ENCODE measurements at regions not wholly inside any gene's neighbourhood (a gene's known extent, or its start where the extent isn't known, plus 50 kb on each side); places are given as distances from the start of the nearest gene placed in this dataset.

DNA sequence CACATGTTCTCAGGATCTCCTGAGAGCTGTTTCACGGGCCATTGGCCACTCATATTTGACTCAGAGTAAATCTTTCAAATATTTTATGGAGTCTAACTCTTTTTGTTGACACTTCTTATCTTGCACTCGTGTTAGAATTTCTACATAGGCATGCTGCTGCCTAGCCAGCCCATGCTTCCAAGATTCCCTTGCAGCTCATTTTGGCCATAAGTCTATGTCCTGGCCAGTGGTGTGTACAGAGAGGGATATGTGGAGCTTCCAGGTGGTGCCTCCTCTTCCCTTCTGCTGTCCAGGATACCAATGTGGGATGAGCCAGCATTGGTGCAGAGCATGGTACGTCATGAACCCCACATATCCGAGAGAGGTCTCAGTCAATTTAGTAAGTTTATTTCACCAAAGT lies 522.6 kb downstream of the QKI start:
- TF ChIP-seq, protein P1, sequence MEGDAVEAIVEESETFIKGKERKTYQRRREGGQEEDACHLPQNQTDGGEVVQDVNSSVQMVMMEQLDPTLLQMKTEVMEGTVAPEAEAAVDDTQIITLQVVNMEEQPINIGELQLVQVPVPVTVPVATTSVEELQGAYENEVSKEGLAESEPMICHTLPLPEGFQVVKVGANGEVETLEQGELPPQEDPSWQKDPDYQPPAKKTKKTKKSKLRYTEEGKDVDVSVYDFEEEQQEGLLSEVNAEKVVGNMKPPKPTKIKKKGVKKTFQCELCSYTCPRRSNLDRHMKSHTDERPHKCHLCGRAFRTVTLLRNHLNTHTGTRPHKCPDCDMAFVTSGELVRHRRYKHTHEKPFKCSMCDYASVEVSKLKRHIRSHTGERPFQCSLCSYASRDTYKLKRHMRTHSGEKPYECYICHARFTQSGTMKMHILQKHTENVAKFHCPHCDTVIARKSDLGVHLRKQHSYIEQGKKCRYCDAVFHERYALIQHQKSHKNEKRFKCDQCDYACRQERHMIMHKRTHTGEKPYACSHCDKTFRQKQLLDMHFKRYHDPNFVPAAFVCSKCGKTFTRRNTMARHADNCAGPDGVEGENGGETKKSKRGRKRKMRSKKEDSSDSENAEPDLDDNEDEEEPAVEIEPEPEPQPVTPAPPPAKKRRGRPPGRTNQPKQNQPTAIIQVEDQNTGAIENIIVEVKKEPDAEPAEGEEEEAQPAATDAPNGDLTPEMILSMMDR (conservative IDR thresholded peaks at IDR 0.05; ENCODE audit: low read length), result no peak
- TF ChIP-seq EZH2phosphoT487 (IDR thresholded peaks at IDR 0.05; ENCODE audit: borderline replicate concordance), result no peak
